Immature natural killer cell (primary cell): ENCODE measurements at regions not wholly inside any gene's neighbourhood (a gene's known extent, or its start where the extent isn't known, plus 50 kb on each side); places are given as distances from the start of the nearest gene placed in this dataset.

Experiments
- DNase-seq, 3 donors: peaks; one replicate each; pipeline ENCODE4 v3.0.0; 2022; ENCODE audit warnings: mixed read lengths in 1 of 3
- H3K27ac Mint-ChIP-seq, 6 donors: one replicate each; pipeline ENCODE4 v1.8.0; 2020; ENCODE audit warnings: mixed read lengths in 6 of 6, mild to moderate bottlenecking in 5 of 6, inconsistent platforms in 4 of 6, moderate library complexity in 3 of 6
- H3K27me3 Mint-ChIP-seq, 3 donors: one replicate each; pipeline ENCODE4 v1.8.0; 2020 to 2021; ENCODE audit warnings: low read depth in 3 of 3, mild to moderate bottlenecking in 3 of 3, mixed read lengths in 3 of 3, moderate library complexity in 3 of 3, inconsistent platforms in 1 of 3
- H3K36me3 Mint-ChIP-seq, 3 donors: one replicate each; pipeline ENCODE4 v1.8.0; 2020; ENCODE audit warnings: mixed read lengths in 3 of 3, inconsistent platforms in 2 of 3, mild to moderate bottlenecking in 2 of 3
- H3K4me1 Mint-ChIP-seq, 2 donors: one replicate each; pipeline ENCODE4 v1.8.0; 2020; ENCODE audit warnings: inconsistent platforms in 2 of 2, mild to moderate bottlenecking in 2 of 2, mixed read lengths in 2 of 2, moderate library complexity in 1 of 2
- H3K4me3 Mint-ChIP-seq, 5 donors: one replicate each; pipeline ENCODE4 v1.8.0; 2020; ENCODE audit warnings: mild to moderate bottlenecking in 5 of 5, mixed read lengths in 5 of 5, inconsistent platforms in 3 of 5, moderate library complexity in 3 of 5
- H3K9me3 Mint-ChIP-seq, 6 donors: one replicate each; pipeline ENCODE4 v1.8.0; 2020; ENCODE audit warnings: mild to moderate bottlenecking in 6 of 6, mixed read lengths in 6 of 6, inconsistent platforms in 4 of 6, moderate library complexity in 3 of 6

- H3K27me3 Mint-ChIP-seq, result no peaks in the 10 kb centered on the region
- H3K4me3 Mint-ChIP-seq, result no peak overlapping the region
- peaks cover 0 to 3% (median 0%) of the 10 kb centered on the region in 3 donors for H3K36me3 Mint-ChIP-seq
- no peak for DNase-seq
- peaks cover 0 to 18% (median 8%) of the 10 kb centered on the region in 6 donors for H3K9me3 Mint-ChIP-seq
- no peaks in the 10 kb centered on the region for H3K4me1 Mint-ChIP-seq
- no peak overlapping the region for H3K27ac Mint-ChIP-seq
Measured at GRCh38 chr1:239255628-239256160, 130.7 kb upstream of the CHRM3 start.

- no peak for DNase-seq
- peaks cover 0 to 18% (median 8%) of the 10 kb centered on the region in 6 donors for H3K9me3 Mint-ChIP-seq
- peaks cover 0 to 2% (median 0%) of the 10 kb centered on the region in 3 donors for H3K27me3 Mint-ChIP-seq
- no peak overlapping the region for H3K27ac Mint-ChIP-seq
- H3K36me3 Mint-ChIP-seq, result peaks cover 0 to 3% (median 0%) of the 10 kb centered on the region in 3 donors
- H3K4me3 Mint-ChIP-seq, result no peak overlapping the region
- no peaks in the 10 kb centered on the region for H3K4me1 Mint-ChIP-seq
Measured at GRCh38 chr1:239254999-239255398, 131.4 kb upstream of the CHRM3 start.

GRCh38 chr1:239253032-239253431 is 133.3 kb upstream of the CHRM3 start:
- no peak for DNase-seq
- Mint-ChIP-seq H3K36me3 (peaks cover 0 to 3% (median 0%) of the 10 kb centered on the region in 3 donors), H3K4me1 (no peaks in the 10 kb centered on the region), H3K27me3 (peaks cover 0 to 2% (median 0%) of the 10 kb centered on the region in 3 donors), H3K9me3 (peaks cover 0 to 18% (median 7%) of the 10 kb centered on the region in 6 donors), H3K27ac (no peak overlapping the region), H3K4me3 (no peak overlapping the region)

GRCh38 chr1:239250353-239251035 is 135.9 kb upstream of the CHRM3 start:
- Mint-ChIP-seq H3K4me1 (no peaks in the 10 kb centered on the region), H3K9me3 (peaks cover 0 to 8% (median 3%) of the 10 kb centered on the region in 6 donors), H3K36me3 (no peaks in the 10 kb centered on the region), H3K27ac (no peak overlapping the region), H3K27me3 (peaks cover 0 to 2% (median 0%) of the 10 kb centered on the region in 3 donors), H3K4me3 (no peak overlapping the region)
- no peak for DNase-seq

- Mint-ChIP-seq H3K36me3 (no peaks in the 10 kb centered on the region), H3K4me3 (no peak overlapping the region), H3K9me3 (peaks cover 0 to 2% (median 0%) of the 10 kb centered on the region in 6 donors), H3K4me1 (no peaks in the 10 kb centered on the region), H3K27me3 (peaks cover 0 to 2% (median 0%) of the 10 kb centered on the region in 3 donors), H3K27ac (no peak overlapping the region)
- no peak for DNase-seq
Measured at GRCh38 chr1:239247285-239247684, 139.1 kb upstream of the CHRM3 start.

GRCh38 chr1:239244084-239244483 is 142.3 kb upstream of the CHRM3 start:
- DNase-seq, result no peak
- Mint-ChIP-seq H3K4me1 (no peaks in the 10 kb centered on the region), H3K4me3 (no peak overlapping the region), H3K9me3 (peaks cover 0 to 11% (median 2%) of the 10 kb centered on the region in 6 donors), H3K27ac (no peak overlapping the region), H3K36me3 (no peaks in the 10 kb centered on the region), H3K27me3 (no peaks in the 10 kb centered on the region)

GRCh38 chr1:239243006-239243405 is 143.4 kb upstream of the CHRM3 start:
- Mint-ChIP-seq H3K27ac (no peak overlapping the region), H3K4me3 (no peak overlapping the region), H3K27me3 (peaks cover 0 to 1% (median 0%) of the 10 kb centered on the region in 3 donors), H3K4me1 (no peaks in the 10 kb centered on the region), H3K36me3 (no peaks in the 10 kb centered on the region), H3K9me3 (peaks cover 0 to 11% (median 4%) of the 10 kb centered on the region in 6 donors)
- DNase-seq, result no peak

GRCh38 chr1:239242404-239242803 is 144.0 kb upstream of the CHRM3 start:
- no peak overlapping the region for H3K27ac Mint-ChIP-seq
- H3K27me3 Mint-ChIP-seq, result peaks cover 0 to 1% (median 0%) of the 10 kb centered on the region in 3 donors
- DNase-seq, result no peak
- no peaks in the 10 kb centered on the region for H3K36me3 Mint-ChIP-seq
- H3K4me1 Mint-ChIP-seq, result no peaks in the 10 kb centered on the region
- peaks cover 0 to 11% (median 4%) of the 10 kb centered on the region in 6 donors for H3K9me3 Mint-ChIP-seq
- H3K4me3 Mint-ChIP-seq, result no peak overlapping the region

- Mint-ChIP-seq H3K4me3 (no peak overlapping the region), H3K27me3 (peaks cover 0 to 1% (median 0%) of the 10 kb centered on the region in 3 donors), H3K4me1 (no peaks in the 10 kb centered on the region), H3K36me3 (no peaks in the 10 kb centered on the region), H3K27ac (no peak overlapping the region), H3K9me3 (peaks cover 0 to 11% (median 5%) of the 10 kb centered on the region in 6 donors)
- no peak for DNase-seq
Measured at GRCh38 chr1:239240736-239241135, 145.6 kb upstream of the CHRM3 start.

- DNase-seq, result no peak
- H3K27ac Mint-ChIP-seq, result no peak overlapping the region
- peaks cover 0 to 1% (median 0%) of the 10 kb centered on the region in 3 donors for H3K27me3 Mint-ChIP-seq
- no peaks in the 10 kb centered on the region for H3K36me3 Mint-ChIP-seq
- no peaks in the 10 kb centered on the region for H3K4me1 Mint-ChIP-seq
- peaks cover 0 to 11% (median 4%) of the 10 kb centered on the region in 6 donors for H3K9me3 Mint-ChIP-seq
- H3K4me3 Mint-ChIP-seq, result no peak overlapping the region
Measured at GRCh38 chr1:239239529-239239928, 146.8 kb upstream of the CHRM3 start.

- Mint-ChIP-seq H3K4me3 (no peak overlapping the region), H3K27me3 (peaks cover 0 to 1% (median 0%) of the 10 kb centered on the region in 3 donors), H3K9me3 (peaks cover 0 to 11% (median 6%) of the 10 kb centered on the region in 6 donors), H3K4me1 (no peaks in the 10 kb centered on the region), H3K36me3 (no peaks in the 10 kb centered on the region), H3K27ac (no peak overlapping the region)
- DNase-seq, result no peak
Measured at GRCh38 chr1:239237912-239238311, 148.5 kb upstream of the CHRM3 start.

- peaks cover 2 to 17% (median 6%) of the 10 kb centered on the region in 6 donors for H3K9me3 Mint-ChIP-seq
- no peaks in the 10 kb centered on the region for H3K36me3 Mint-ChIP-seq
- H3K27me3 Mint-ChIP-seq, result peaks cover 0 to 1% (median 0%) of the 10 kb centered on the region in 3 donors
- no peak overlapping the region for H3K27ac Mint-ChIP-seq
- H3K4me3 Mint-ChIP-seq, result no peak overlapping the region
- H3K4me1 Mint-ChIP-seq, result no peaks in the 10 kb centered on the region
- no peak for DNase-seq
Measured at GRCh38 chr1:239233626-239234025, 152.7 kb upstream of the CHRM3 start.

- Mint-ChIP-seq H3K4me3 (no peak overlapping the region), H3K4me1 (no peaks in the 10 kb centered on the region), H3K36me3 (no peaks in the 10 kb centered on the region), H3K27ac (no peak overlapping the region), H3K9me3 (peaks cover 2 to 19% (median 11%) of the 10 kb centered on the region in 6 donors), H3K27me3 (no peaks in the 10 kb centered on the region)
- no peak for DNase-seq
Measured at GRCh38 chr1:239232921-239233320, 153.4 kb upstream of the CHRM3 start.

- no peak for DNase-seq
- Mint-ChIP-seq H3K4me3 (no peak overlapping the region), H3K36me3 (no peaks in the 10 kb centered on the region), H3K4me1 (no peaks in the 10 kb centered on the region), H3K27me3 (no peaks in the 10 kb centered on the region), H3K9me3 (peaks cover 14 to 41% (median 25%) of the 10 kb centered on the region in 6 donors), H3K27ac (no peak overlapping the region)
Measured at GRCh38 chr1:239228451-239228850, 157.9 kb upstream of the CHRM3 start.
